Stimulated activated CD4-positive, alpha-beta T cell treated with anti-CD3 and anti-CD28 coated beads, TNF-alpha, amount 100 ng/mL, for 24 hours (primary cell): ENCODE measurements at regions not wholly inside any gene's neighbourhood (a gene's known extent, or its start where the extent isn't known, plus 50 kb on each side); places are given as distances from the start of the nearest gene placed in this dataset.

ENCODE experiments used
- DNase-seq, 3 experiments: peaks; one replicate each; pipeline ENCODE4 v3.0.0-alpha.2; 2020; ENCODE audit warnings: low read depth in 3 of 3

GRCh38 chr11:127074151-127074761 is 73.7 kb upstream of the KIRREL3 start:
- DNase-seq, result no peak

- DNase-seq, result no peak
Observed at GRCh38 chr11:127073621-127074020, 73.1 kb upstream of the KIRREL3 start.

- DNase-seq, result no peak
Observed at GRCh38 chr11:127071606-127072005, 71.0 kb upstream of the KIRREL3 start.

- DNase-seq, result no peak
Observed at GRCh38 chr11:127070808-127071207, 70.2 kb upstream of the KIRREL3 start.

GRCh38 chr11:127066401-127067090 is 66.0 kb upstream of the KIRREL3 start:
- DNase-seq, result no peak

GRCh38 chr11:127063241-127063640 is 62.7 kb upstream of the KIRREL3 start:
- no peak for DNase-seq

GRCh38 chr11:127061947-127062346 is 61.4 kb upstream of the KIRREL3 start:
- DNase-seq, result no peak

GRCh38 chr11:127059750-127060149 is 59.2 kb upstream of the KIRREL3 start:
- DNase-seq, result no peak

GRCh38 chr11:127059286-127059685 is 58.7 kb upstream of the KIRREL3 start:
- DNase-seq, result no peak

- no peak for DNase-seq
Observed at GRCh38 chr11:127058524-127058923, 58.0 kb upstream of the KIRREL3 start.

GRCh38 chr11:127057126-127057525 is 56.6 kb upstream of the KIRREL3 start:
- no peak for DNase-seq

GRCh38 chr11:127056338-127056971 is 55.9 kb upstream of the KIRREL3 start:
- DNase-seq, result no peak

GRCh38 chr11:127055236-127055635 is 54.7 kb upstream of the KIRREL3 start:
- no peak for DNase-seq

- DNase-seq, result no peak
Observed at GRCh38 chr11:127054153-127054552, 53.6 kb upstream of the KIRREL3 start.

GRCh38 chr11:127052404-127052803 is 51.8 kb upstream of the KIRREL3 start:
- no peak for DNase-seq
